Panc1 (cell line): ENCODE measurements at regions not wholly inside any gene's neighbourhood (a gene's known extent, or its start where the extent isn't known, plus 50 kb on each side); places are given as distances from the start of the nearest gene placed in this dataset.

Experiments used
- ATAC-seq: fragments of 200-7000 bp; cut with Tn5 transposase; 2 replicates; pipeline ENCODE4 v1.9.1; 2020; ENCODE audit warnings: mild to moderate bottlenecking, moderate library complexity
- BruUV-seq: library from RNA; stranded (reverse); fragments of 400-500 nt; replicated peaks from 2 replicates; lab custom pipeline; 2021; lab: Mats Ljungman, UMichigan
- CTCF ChIA-PET: fragments of 300-600 bp; sonication (Branson Sonifier 250); formaldehyde crosslinking; loops from one replicate; lab custom pipeline; 2022; ENCODE audit warnings: antibody characterized with exemption; lab: Charles Lee
- POLR2A ChIA-PET: fragments of 300-600 bp; sonication (Branson Sonifier 250); formaldehyde crosslinking; loops from one replicate; lab custom pipeline; 2022; ENCODE audit warnings: antibody characterized with exemption; lab: Charles Lee
- DNase-seq: peaks from one replicate; pipeline ENCODE4 v3.0.0-alpha.2; 2010; ENCODE audit warnings: low read depth, low spot score
- H3K27ac ChIP-seq: 2 replicates; pipeline ENCODE4 v1.5.1; 2011; ENCODE audit warnings: mild to moderate bottlenecking, low read length, inconsistent platforms
- H3K27me3 ChIP-seq: fragments of 200-500 bp; sonication (Bioruptor generic); 2 replicates; pipeline ENCODE4 v1.6.0; 2014; ENCODE audit warnings: low read length, inconsistent platforms; ENCODE audit not compliant: control insufficient read depth, insufficient read depth
- H3K36me3 ChIP-seq: fragments of 200-500 bp; sonication (Bioruptor generic); 2 replicates; pipeline ENCODE4 v1.5.1; 2014; ENCODE audit warnings: inconsistent platforms, mild to moderate bottlenecking, low read length, moderate library complexity; ENCODE audit not compliant: control insufficient read depth, insufficient read depth
- H3K4me1 ChIP-seq: 2 replicates; pipeline ENCODE4 v1.5.1; 2011; ENCODE audit warnings: inconsistent platforms, mild to moderate bottlenecking, low read length, moderate library complexity; ENCODE audit not compliant: control insufficient read depth, insufficient read depth
- H3K4me3 ChIP-seq, 2 experiments: 2 replicates each; pipeline ENCODE4 v1.5.1; 2011 to 2012; ENCODE audit warnings: low read depth in 2 of 2, low read length in 2 of 2, mild to moderate bottlenecking in 2 of 2, inconsistent platforms in 1 of 2, moderate library complexity in 1 of 2
- H3K9me3 ChIP-seq: fragments of 200-500 bp; sonication (Bioruptor generic); 2 replicates; pipeline ENCODE4 v1.5.1; 2014; ENCODE audit warnings: low read depth, mild to moderate bottlenecking, inconsistent platforms, low read length, moderate library complexity; ENCODE audit not compliant: control insufficient read depth, insufficient read depth
- POLR2AphosphoS5 ChIP-seq: IDR thresholded peaks from 2 replicates; pipeline ENCODE4 v1.6.1; 2012; ENCODE audit warnings: mild to moderate bottlenecking, low read depth, low read length, moderate library complexity
- SIN3A ChIP-seq: IDR thresholded peaks from 2 replicates; pipeline ENCODE4 v1.6.1; 2012; ENCODE audit warnings: low read depth, mild to moderate bottlenecking, low read length, moderate library complexity, borderline replicate concordance; ENCODE audit not compliant: insufficient read depth
- TCF7L2 ChIP-seq: IDR thresholded peaks from 2 replicates; pipeline ENCODE4 v1.6.1; 2011; ENCODE audit warnings: mild to moderate bottlenecking, low read depth, low read length, inconsistent platforms
- in situ Hi-C: cut with HindIII; loops from 2 replicates; pipeline ENCODE4 v1.10.0; 2016; ENCODE audit warnings: low sequenced_read_pairs, low pct_unique_long_range_greater_than_20kb
- intact Hi-C: fragments of 100-400 bp; cut with micrococcal nuclease; formaldehyde crosslinking; loops from one replicate; pipeline ENCODE4 v1.10.0; 2022; ENCODE audit not compliant: unreplicated experiment
- TF ChIP-seq, protein P1 (sequence below): fragments of 450-650 bp; IDR thresholded peaks from 2 replicates; pipeline ENCODE4 v1.5.1; 2017; ENCODE audit warnings: mild to moderate bottlenecking
- TF ChIP-seq, protein P2 (sequence below), 2 experiments: IDR thresholded peaks; 2 replicates each; pipeline ENCODE4 v1.6.1; 2011 to 2012; ENCODE audit warnings: low read depth in 2 of 2, control low read depth in 1 of 2, low read length in 1 of 2, mild to moderate bottlenecking in 1 of 2, moderate library complexity in 1 of 2; ENCODE audit not compliant: insufficient read depth in 1 of 2

DNA sequence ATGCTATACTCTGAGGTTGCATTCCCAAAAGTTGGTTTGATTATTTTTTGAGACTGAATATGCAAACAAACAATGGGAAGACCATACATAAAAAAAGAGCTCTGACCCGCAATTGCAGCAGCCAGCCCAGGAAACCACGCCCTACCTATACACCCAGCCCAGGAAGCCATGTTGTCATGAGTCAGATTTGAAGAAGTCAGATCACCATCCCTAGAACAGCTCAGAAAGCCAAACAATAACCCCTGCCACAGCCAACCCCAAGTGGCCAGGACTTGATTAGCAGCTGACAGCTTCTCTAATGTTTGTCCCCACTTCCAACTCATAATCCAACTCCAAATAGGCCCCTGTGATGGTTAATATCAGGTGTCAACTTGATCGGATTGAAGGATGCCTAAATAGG, 621.9 kb downstream of the NPHP4 start:
- Histone ChIP-seq H3K27me3 (no peaks in the 10 kb centered on the region), H3K9me3 (no peaks in the 10 kb centered on the region), H3K4me1 (no peaks in the 10 kb centered on the region), H3K27ac (no peak overlapping the region), H3K36me3 (no peaks in the 10 kb centered on the region), H3K4me3 (no peak overlapping the region)
- POLR2A ChIA-PET: no interaction called here
- no peak for ATAC-seq
- TF ChIP-seq TCF7L2 (no peak), SIN3A (no peak), POLR2AphosphoS5 (no peak)
- TF ChIP-seq, protein P1, sequence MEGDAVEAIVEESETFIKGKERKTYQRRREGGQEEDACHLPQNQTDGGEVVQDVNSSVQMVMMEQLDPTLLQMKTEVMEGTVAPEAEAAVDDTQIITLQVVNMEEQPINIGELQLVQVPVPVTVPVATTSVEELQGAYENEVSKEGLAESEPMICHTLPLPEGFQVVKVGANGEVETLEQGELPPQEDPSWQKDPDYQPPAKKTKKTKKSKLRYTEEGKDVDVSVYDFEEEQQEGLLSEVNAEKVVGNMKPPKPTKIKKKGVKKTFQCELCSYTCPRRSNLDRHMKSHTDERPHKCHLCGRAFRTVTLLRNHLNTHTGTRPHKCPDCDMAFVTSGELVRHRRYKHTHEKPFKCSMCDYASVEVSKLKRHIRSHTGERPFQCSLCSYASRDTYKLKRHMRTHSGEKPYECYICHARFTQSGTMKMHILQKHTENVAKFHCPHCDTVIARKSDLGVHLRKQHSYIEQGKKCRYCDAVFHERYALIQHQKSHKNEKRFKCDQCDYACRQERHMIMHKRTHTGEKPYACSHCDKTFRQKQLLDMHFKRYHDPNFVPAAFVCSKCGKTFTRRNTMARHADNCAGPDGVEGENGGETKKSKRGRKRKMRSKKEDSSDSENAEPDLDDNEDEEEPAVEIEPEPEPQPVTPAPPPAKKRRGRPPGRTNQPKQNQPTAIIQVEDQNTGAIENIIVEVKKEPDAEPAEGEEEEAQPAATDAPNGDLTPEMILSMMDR: no peak
- TF ChIP-seq, protein P2, sequence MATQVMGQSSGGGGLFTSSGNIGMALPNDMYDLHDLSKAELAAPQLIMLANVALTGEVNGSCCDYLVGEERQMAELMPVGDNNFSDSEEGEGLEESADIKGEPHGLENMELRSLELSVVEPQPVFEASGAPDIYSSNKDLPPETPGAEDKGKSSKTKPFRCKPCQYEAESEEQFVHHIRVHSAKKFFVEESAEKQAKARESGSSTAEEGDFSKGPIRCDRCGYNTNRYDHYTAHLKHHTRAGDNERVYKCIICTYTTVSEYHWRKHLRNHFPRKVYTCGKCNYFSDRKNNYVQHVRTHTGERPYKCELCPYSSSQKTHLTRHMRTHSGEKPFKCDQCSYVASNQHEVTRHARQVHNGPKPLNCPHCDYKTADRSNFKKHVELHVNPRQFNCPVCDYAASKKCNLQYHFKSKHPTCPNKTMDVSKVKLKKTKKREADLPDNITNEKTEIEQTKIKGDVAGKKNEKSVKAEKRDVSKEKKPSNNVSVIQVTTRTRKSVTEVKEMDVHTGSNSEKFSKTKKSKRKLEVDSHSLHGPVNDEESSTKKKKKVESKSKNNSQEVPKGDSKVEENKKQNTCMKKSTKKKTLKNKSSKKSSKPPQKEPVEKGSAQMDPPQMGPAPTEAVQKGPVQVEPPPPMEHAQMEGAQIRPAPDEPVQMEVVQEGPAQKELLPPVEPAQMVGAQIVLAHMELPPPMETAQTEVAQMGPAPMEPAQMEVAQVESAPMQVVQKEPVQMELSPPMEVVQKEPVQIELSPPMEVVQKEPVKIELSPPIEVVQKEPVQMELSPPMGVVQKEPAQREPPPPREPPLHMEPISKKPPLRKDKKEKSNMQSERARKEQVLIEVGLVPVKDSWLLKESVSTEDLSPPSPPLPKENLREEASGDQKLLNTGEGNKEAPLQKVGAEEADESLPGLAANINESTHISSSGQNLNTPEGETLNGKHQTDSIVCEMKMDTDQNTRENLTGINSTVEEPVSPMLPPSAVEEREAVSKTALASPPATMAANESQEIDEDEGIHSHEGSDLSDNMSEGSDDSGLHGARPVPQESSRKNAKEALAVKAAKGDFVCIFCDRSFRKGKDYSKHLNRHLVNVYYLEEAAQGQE (IDR thresholded peaks at IDR 0.05; ENCODE audit: insufficient read depth in 1 of 2, low read depth in 2 of 2, low read length in 1 of 2): no peak
- intact Hi-C loops (no loop called here), in situ Hi-C loops (no loop called here)
- DNase-seq: no peak
- CTCF ChIA-PET: no interaction called here
- no TSS peak for BruUV-seq

DNA sequence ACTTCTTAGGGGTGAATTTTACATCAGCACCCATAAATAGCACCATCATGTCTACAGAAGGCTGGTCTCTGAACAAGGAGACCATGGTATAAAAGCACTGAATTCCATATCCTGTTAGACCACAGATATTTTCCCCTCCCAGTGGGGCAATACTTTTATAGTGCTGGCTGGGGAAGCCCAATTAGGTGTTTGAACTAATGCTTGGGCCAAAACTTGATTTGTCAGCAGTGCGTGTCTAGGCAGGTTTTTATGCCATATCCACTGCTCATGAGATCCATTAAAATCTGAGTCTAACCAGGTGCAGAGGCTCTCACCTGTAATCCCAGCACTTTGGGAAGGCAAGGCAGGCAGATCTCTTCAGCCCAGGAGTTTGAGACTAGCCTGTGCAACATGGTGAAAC, 623.0 kb downstream of the NPHP4 start:
- no peaks in the 10 kb centered on the region for H3K27me3 ChIP-seq
- ATAC-seq: no peak
- H3K9me3 ChIP-seq: no peaks in the 10 kb centered on the region
- no peak overlapping the region for H3K27ac ChIP-seq
- POLR2A ChIA-PET: no interaction called here
- no peaks in the 10 kb centered on the region for H3K36me3 ChIP-seq
- H3K4me1 ChIP-seq: no peaks in the 10 kb centered on the region
- intact Hi-C loops: no loop called here
- TF ChIP-seq TCF7L2 (no peak), POLR2AphosphoS5 (no peak), SIN3A (no peak)
- TF ChIP-seq, protein P1: no peak
- TF ChIP-seq, protein P2 (IDR thresholded peaks at IDR 0.05; ENCODE audit: insufficient read depth in 1 of 2, low read depth in 2 of 2, low read length in 1 of 2): no peak
- BruUV-seq: no TSS peak
- CTCF ChIA-PET: no interaction called here
- DNase-seq: no peak
- H3K4me3 ChIP-seq: no peak overlapping the region
- in situ Hi-C loops: no loop called here
